ENCODE measurements at regions not wholly inside any gene's neighbourhood (a gene's known extent, or its start where the extent isn't known, plus 50 kb on each side); places are given as distances from the start of the nearest gene placed in this dataset.
"Not testable (repeated sequence)": the region's sequence is repeated elsewhere in the genome, so short reads cannot be mapped to it uniquely, and the experiment has no call there.

- TF ChIP-seq POLR2A (IDR thresholded peaks at IDR 0.05; ENCODE audit: low read depth, low read length); TAF1 (IDR thresholded peaks at IDR 0.05; ENCODE audit: low read depth, low read length); POU2F2 (IDR thresholded peaks at IDR 0.05; ENCODE audit: low read depth, low read length); POLR2AphosphoS5 (IDR thresholded peaks at IDR 0.05; ENCODE audit: low read depth, low read length); SPI1 (IDR thresholded peaks at IDR 0.05; ENCODE audit: low read depth, low read length); PAX5 (IDR thresholded peaks at IDR 0.05; ENCODE audit: insufficient read depth, low read length, severe bottlenecking): not testable (repeated sequence)
Observed at GRCh38 chr5:34186108-34186507, 143.1 kb upstream of the C1QTNF3 start.

All from GM12891 (cell line).